T-helper 2 cell treated with Interferon-gamma antibody and Interleukin-4, amounts not matched to agents 5 μg/mL and 100 μg/mL, for 36 hours (primary cell): ENCODE measurements at regions not wholly inside any gene's neighbourhood (a gene's known extent, or its start where the extent isn't known, plus 50 kb on each side); places are given as distances from the start of the nearest gene placed in this dataset.

Source experiments
- DNase-seq: peaks from one replicate; pipeline ENCODE4 v3.0.0; 2021; ENCODE audit warnings: low spot score
- H3K27ac Mint-ChIP-seq: one replicate; pipeline ENCODE4 v1.8.0; 2021; ENCODE audit warnings: mild to moderate bottlenecking, mixed read lengths
- H3K27me3 Mint-ChIP-seq: one replicate; pipeline ENCODE4 v1.8.0; 2021; ENCODE audit warnings: low read depth, mixed read lengths
- H3K36me3 Mint-ChIP-seq: one replicate; pipeline ENCODE4 v1.8.0; 2021; ENCODE audit warnings: low read depth, mixed read lengths
- H3K4me1 Mint-ChIP-seq: one replicate; pipeline ENCODE4 v1.8.0; 2021; ENCODE audit warnings: low read depth, mixed read lengths
- H3K4me3 Mint-ChIP-seq: one replicate; pipeline ENCODE4 v1.8.0; 2022; ENCODE audit warnings: mild to moderate bottlenecking, moderate library complexity, mixed read lengths
- H3K9me3 Mint-ChIP-seq: one replicate; pipeline ENCODE4 v1.8.0; 2021; ENCODE audit warnings: mixed read lengths

DNA sequence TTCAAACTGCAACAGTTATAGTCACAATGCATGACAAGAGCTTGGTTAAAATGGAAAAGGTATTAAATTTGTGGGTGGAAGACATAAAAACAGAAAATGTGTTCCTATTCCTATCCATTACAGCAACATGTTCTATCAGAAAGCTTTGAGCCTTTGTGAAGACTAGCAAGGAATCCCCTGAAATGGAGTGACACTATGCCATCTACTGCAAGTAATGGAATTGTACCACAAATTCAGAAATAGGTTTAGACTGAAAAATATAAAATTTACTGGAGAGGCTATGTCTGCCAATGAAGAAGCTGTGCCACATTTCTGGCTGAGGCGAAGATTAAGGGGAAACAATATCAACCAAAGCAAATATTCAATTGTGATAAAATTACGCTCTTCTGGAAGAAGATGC is 247.9 kb downstream of the ADAM29 start:
- no peaks in the 10 kb centered on the region for H3K36me3 Mint-ChIP-seq
- H3K9me3 Mint-ChIP-seq = peaks cover 2% of the 10 kb centered on the region
- no peaks in the 10 kb centered on the region for H3K4me1 Mint-ChIP-seq
- DNase-seq = no peak
- H3K4me3 Mint-ChIP-seq = no peak overlapping the region
- no peaks in the 10 kb centered on the region for H3K27me3 Mint-ChIP-seq
- no peak overlapping the region for H3K27ac Mint-ChIP-seq

DNA sequence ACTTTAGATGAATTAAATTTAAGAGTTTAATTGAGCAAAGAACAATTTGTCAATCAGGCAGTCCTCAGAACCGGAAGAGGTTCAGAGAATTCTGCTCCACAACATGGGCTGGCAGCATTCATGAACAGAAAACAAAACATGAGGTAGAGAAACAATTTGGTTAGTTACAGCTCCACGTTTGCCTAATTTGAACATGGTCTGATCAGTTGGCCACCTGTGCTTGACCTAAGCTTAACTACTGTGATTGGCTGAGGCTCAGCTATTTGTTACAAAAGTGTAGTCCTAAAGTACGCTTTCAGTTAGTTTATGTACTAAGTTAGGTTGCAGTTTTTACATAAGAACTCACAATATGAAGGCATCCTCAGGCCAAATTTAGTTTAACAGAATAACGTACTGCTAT is 258.6 kb downstream of the ADAM29 start:
- Mint-ChIP-seq H3K4me1 (no peaks in the 10 kb centered on the region), H3K36me3 (no peaks in the 10 kb centered on the region), H3K4me3 (no peak overlapping the region), H3K9me3 (peaks cover 11% of the 10 kb centered on the region), H3K27me3 (no peaks in the 10 kb centered on the region), H3K27ac (no peak overlapping the region)
- no peak for DNase-seq

DNA sequence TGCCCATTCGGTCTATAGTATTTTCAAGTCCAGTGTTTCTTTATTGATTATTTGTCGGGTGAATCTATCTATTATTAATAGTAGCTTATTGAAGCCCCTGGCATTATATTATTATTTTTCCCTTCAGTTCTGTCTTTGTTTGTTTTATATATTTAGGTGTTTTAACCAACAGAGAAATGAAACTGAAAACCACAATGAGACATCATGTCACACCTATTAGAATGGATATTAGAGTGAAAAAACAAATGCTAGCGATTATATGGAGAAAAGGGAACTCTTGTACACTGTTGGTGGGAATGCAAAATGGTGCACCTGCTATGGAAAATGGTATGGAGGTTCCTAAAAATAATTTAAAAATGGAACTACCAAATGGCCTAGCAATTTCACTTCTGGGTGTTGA is 272.5 kb downstream of the ADAM29 start:
- no peaks in the 10 kb centered on the region for H3K27me3 Mint-ChIP-seq
- no peaks in the 10 kb centered on the region for H3K36me3 Mint-ChIP-seq

GRCh38 chr4:175198056-175198455 is 279.9 kb downstream of the ADAM29 start:
- no peaks in the 10 kb centered on the region for H3K36me3 Mint-ChIP-seq

More for the DNA sequence above, 272.5 kb downstream of the ADAM29 start:
- Mint-ChIP-seq H3K27ac (no peak overlapping the region), H3K9me3 (peaks cover 17% of the 10 kb centered on the region), H3K4me3 (no peak overlapping the region), H3K4me1 (no peaks in the 10 kb centered on the region)
- no peak for DNase-seq

DNA sequence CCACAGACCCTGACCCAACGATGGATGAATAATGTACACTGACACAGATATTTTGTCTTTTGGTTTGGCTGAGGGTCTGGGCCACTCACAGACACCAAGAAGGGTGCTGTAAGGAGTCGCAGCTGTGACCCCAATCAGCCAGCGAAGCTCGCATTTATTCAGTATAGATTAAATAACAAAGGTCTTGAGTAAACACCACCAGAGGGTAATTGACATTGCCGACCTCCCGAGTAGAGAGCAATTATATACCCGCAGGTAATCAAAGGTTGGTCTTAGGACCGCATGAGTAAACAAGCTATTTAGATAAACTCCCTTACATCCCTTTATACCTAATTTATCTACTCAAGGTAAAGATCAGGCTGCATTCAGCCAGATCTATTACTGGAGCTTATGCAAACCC is 297.1 kb downstream of the ADAM29 start:
- Mint-ChIP-seq H3K4me3 (no peak overlapping the region), H3K27ac (no peak overlapping the region), H3K27me3 (no peaks in the 10 kb centered on the region)

More at GRCh38 chr4:175198056-175198455, 279.9 kb downstream of the ADAM29 start:
- H3K27me3 Mint-ChIP-seq = no peaks in the 10 kb centered on the region
- H3K27ac Mint-ChIP-seq = no peak overlapping the region
- no peak overlapping the region for H3K4me3 Mint-ChIP-seq
- H3K9me3 Mint-ChIP-seq = no peaks in the 10 kb centered on the region
- no peaks in the 10 kb centered on the region for H3K4me1 Mint-ChIP-seq
- no peak for DNase-seq

GRCh38 chr4:175215657-175216056 is 297.5 kb downstream of the ADAM29 start:
- DNase-seq = no peak
- Mint-ChIP-seq H3K4me1 (no peaks in the 10 kb centered on the region), H3K27me3 (no peaks in the 10 kb centered on the region), H3K4me3 (no peak overlapping the region), H3K27ac (no peak overlapping the region), H3K36me3 (no peaks in the 10 kb centered on the region), H3K9me3 (peaks cover 17% of the 10 kb centered on the region)

More for the DNA sequence above, 297.1 kb downstream of the ADAM29 start:
- Mint-ChIP-seq H3K36me3 (no peaks in the 10 kb centered on the region), H3K9me3 (peaks cover 17% of the 10 kb centered on the region), H3K4me1 (no peaks in the 10 kb centered on the region)
- no peak for DNase-seq

- Mint-ChIP-seq H3K4me3 (no peak overlapping the region), H3K4me1 (no peaks in the 10 kb centered on the region), H3K27ac (no peak overlapping the region), H3K36me3 (no peaks in the 10 kb centered on the region), H3K27me3 (no peaks in the 10 kb centered on the region), H3K9me3 (no peaks in the 10 kb centered on the region)
- no peak for DNase-seq
Observed at GRCh38 chr4:175229154-175229553, 311.0 kb downstream of the ADAM29 start.

GRCh38 chr4:175234162-175234561 is 316.0 kb downstream of the ADAM29 start:
- Mint-ChIP-seq H3K4me1 (no peaks in the 10 kb centered on the region), H3K4me3 (no peak overlapping the region), H3K27ac (no peak overlapping the region), H3K36me3 (no peaks in the 10 kb centered on the region), H3K9me3 (no peaks in the 10 kb centered on the region), H3K27me3 (no peaks in the 10 kb centered on the region)
- no peak for DNase-seq

DNA sequence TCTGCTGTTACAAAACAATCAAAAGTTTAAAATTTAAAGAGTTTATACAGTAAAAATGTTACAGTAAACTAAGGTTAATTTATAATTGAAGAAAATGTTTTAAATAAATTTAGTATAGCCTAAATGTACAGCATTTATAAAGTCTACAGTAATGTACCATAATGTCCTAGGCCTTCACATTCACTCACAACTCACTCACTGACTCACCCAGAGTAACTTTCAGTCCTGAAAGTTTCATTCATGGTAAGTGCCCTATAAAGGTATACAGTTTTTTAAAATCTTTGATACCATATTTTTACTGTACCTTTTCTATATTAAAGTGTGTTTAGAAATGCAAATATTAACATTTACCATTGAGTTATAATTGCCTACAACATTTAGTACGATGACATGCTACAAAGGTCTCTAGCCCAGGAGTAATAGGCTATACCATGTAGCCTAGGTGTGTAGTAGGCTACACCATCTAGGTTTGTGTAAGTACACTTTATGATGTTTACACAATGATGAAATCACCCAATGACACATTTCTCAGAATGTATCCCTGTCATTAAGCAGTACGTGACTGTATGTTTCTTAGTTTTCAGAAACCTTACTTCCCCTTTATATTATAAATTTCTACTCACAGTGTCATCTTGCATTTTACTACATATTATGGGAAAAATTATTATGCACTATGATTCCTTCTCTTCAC is 320.8 kb downstream of the ADAM29 start:
- Mint-ChIP-seq H3K4me3 (no peak overlapping the region), H3K27me3 (no peaks in the 10 kb centered on the region), H3K36me3 (no peaks in the 10 kb centered on the region), H3K9me3 (no peaks in the 10 kb centered on the region), H3K27ac (no peak overlapping the region), H3K4me1 (no peaks in the 10 kb centered on the region)
- no peak for DNase-seq

- Mint-ChIP-seq H3K4me3 (no peak overlapping the region), H3K9me3 (peaks cover 12% of the 10 kb centered on the region), H3K4me1 (no peaks in the 10 kb centered on the region), H3K27me3 (no peaks in the 10 kb centered on the region), H3K36me3 (no peaks in the 10 kb centered on the region), H3K27ac (no peak overlapping the region)
- DNase-seq = no peak
Observed at GRCh38 chr4:175246941-175247340, 328.8 kb downstream of the ADAM29 start.

DNA sequence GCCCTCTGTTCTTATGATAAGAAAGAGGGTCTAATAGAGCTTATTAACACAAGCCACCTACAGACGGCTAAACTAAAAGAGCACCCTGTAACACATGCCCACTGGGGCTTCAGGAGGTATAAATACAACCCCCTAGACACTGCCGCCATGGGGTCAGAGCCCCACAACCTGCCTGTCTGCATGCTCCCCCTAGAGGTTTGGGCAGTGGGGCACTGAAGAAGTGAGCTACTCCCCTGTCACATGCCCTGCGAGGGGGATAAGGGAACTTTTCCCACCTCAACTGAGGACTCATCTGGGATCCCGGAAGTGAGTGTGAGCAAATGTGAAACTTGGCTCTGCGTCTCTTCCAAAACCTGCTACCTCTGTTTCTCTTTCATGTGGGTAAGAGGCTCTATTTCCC is 334.5 kb downstream of the ADAM29 start:
- no peaks in the 10 kb centered on the region for H3K27me3 Mint-ChIP-seq
- DNase-seq = no peak
- H3K36me3 Mint-ChIP-seq = no peaks in the 10 kb centered on the region
- no peak overlapping the region for H3K27ac Mint-ChIP-seq
- no peak overlapping the region for H3K4me3 Mint-ChIP-seq
- no peaks in the 10 kb centered on the region for H3K4me1 Mint-ChIP-seq
- H3K9me3 Mint-ChIP-seq = no peaks in the 10 kb centered on the region

- no peaks in the 10 kb centered on the region for H3K27me3 Mint-ChIP-seq
- DNase-seq = no peak
- H3K36me3 Mint-ChIP-seq = no peaks in the 10 kb centered on the region
- H3K9me3 Mint-ChIP-seq = no peaks in the 10 kb centered on the region
- no peak overlapping the region for H3K4me3 Mint-ChIP-seq
- no peaks in the 10 kb centered on the region for H3K4me1 Mint-ChIP-seq
- no peak overlapping the region for H3K27ac Mint-ChIP-seq
Observed at GRCh38 chr4:175253184-175253902, 335.2 kb downstream of the ADAM29 start.

DNA sequence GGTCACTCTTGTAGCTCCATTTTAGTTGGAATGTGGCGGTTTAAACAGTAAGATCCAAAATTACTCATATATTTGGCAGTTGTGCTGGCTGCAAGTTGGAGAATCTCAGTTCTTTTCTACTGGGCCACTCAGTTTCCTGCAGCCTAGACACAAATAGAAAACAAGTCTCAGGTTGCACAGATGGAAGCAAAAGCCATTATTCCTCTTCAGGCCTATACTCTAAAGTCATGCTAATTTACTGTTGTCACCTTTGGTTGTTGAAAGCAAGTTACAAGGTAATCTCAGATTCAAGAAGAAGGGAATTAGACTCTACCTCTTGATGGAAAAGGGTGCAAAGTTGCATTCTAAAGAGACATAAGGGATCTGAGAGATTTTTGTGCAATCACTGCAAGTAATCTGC is 345.4 kb downstream of the ADAM29 start:
- DNase-seq = no peak
- Mint-ChIP-seq H3K36me3 (no peaks in the 10 kb centered on the region), H3K4me3 (no peak overlapping the region), H3K9me3 (no peaks in the 10 kb centered on the region), H3K27ac (no peak overlapping the region), H3K4me1 (no peaks in the 10 kb centered on the region), H3K27me3 (no peaks in the 10 kb centered on the region)

DNA sequence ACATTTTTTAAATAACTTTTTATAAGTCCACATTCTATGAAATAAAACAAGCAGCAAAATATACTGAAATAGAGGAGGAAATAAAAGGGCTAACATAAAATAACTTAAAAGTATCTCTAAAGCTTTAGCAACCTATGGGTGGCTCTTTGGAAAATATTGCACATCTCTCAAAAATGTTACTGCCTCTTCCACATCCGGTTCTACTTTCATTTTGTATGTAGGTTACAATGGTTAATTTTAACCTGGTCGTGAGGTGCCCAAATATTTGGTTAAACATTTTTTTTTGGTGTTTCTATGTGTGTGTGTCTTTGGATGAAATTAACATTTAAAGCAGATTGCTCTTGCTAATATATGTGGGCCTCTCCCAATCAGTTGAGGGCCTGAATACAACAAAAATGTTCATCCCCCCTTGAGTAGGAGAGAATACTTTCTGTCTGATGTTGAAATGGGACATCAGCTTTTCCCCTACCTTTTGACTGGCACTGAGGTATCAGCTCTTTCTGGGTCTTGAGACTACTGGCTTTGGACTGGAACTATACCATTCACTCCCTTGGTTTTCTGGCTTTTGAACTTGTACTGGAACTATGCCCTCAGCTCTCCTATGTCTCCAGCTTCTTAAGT is 353.0 kb downstream of the ADAM29 start:
- DNase-seq = no peak
- Mint-ChIP-seq H3K4me3 (no peak overlapping the region), H3K27me3 (no peaks in the 10 kb centered on the region), H3K27ac (no peak overlapping the region), H3K36me3 (no peaks in the 10 kb centered on the region), H3K4me1 (no peaks in the 10 kb centered on the region), H3K9me3 (no peaks in the 10 kb centered on the region)
